Mucosa of rectum (tissue), 2 donors: ENCODE measurements at regions not wholly inside any gene's neighbourhood (a gene's known extent, or its start where the extent isn't known, plus 50 kb on each side); places are given as distances from the start of the nearest gene placed in this dataset.
"Not testable (repeated sequence)": the region's sequence is repeated elsewhere in the genome, so short reads cannot be mapped to it uniquely, and the experiment has no call there.

Source experiments
- H3K27ac ChIP-seq, 2 donors: one replicate each; pipeline ENCODE4 v1.7.0; 2013; ENCODE audit warnings: inconsistent platforms in 2 of 2, low read depth in 2 of 2, low read length in 2 of 2
- H3K27me3 ChIP-seq, 2 donors: one replicate each; pipeline ENCODE4 v1.7.0; 2013; ENCODE audit warnings: low read length in 2 of 2; ENCODE audit not compliant: control insufficient read depth in 2 of 2, insufficient read depth in 2 of 2
- H3K36me3 ChIP-seq, 2 donors: one replicate each; pipeline ENCODE4 v1.7.0; 2013; ENCODE audit warnings: low read length in 2 of 2; ENCODE audit not compliant: control insufficient read depth in 2 of 2, insufficient read depth in 2 of 2
- H3K4me1 ChIP-seq, 2 donors: one replicate each; pipeline ENCODE4 v1.7.0; 2013; ENCODE audit warnings: low read length in 2 of 2, mild to moderate bottlenecking in 1 of 2; ENCODE audit not compliant: control insufficient read depth in 2 of 2, insufficient read depth in 2 of 2
- H3K4me3 ChIP-seq, 2 donors: one replicate each; pipeline ENCODE4 v1.7.0; 2013; ENCODE audit warnings: low read length in 2 of 2
- H3K9ac ChIP-seq, 2 donors: one replicate each; pipeline ENCODE4 v1.7.0; 2013; ENCODE audit warnings: low read length in 2 of 2, low read depth in 1 of 2, mild to moderate bottlenecking in 1 of 2
- H3K9me3 ChIP-seq, 2 donors: one replicate each; pipeline ENCODE4 v1.7.0; 2013; ENCODE audit warnings: low read length in 2 of 2; ENCODE audit not compliant: control insufficient read depth in 2 of 2
- donor health status: healthy.
- donor health status: Normal muscosa, but diverticular disease.

- Histone ChIP-seq H3K27ac (no peak overlapping the region), H3K4me3 (no peak overlapping the region), H3K36me3 (no peaks in the 10 kb centered on the region), H3K9me3 (no peaks in the 10 kb centered on the region), H3K27me3 (peaks cover 4 to 8% of the 10 kb centered on the region in 2 donors), H3K4me1 (no peaks in the 10 kb centered on the region), H3K9ac (no peak overlapping the region)
Measured at GRCh38 chrX:40908026-40908425, 172.7 kb upstream of the MED14 start.

GRCh38 chrX:40908857-40909475 is 173.6 kb upstream of the MED14 start:
- Histone ChIP-seq H3K4me1 (no peaks in the 10 kb centered on the region), H3K27me3 (peaks cover 4 to 8% of the 10 kb centered on the region in 2 donors), H3K4me3 (no peak overlapping the region), H3K9ac (no peak overlapping the region), H3K27ac (no peak overlapping the region), H3K36me3 (no peaks in the 10 kb centered on the region), H3K9me3 (no peaks in the 10 kb centered on the region)

DNA sequence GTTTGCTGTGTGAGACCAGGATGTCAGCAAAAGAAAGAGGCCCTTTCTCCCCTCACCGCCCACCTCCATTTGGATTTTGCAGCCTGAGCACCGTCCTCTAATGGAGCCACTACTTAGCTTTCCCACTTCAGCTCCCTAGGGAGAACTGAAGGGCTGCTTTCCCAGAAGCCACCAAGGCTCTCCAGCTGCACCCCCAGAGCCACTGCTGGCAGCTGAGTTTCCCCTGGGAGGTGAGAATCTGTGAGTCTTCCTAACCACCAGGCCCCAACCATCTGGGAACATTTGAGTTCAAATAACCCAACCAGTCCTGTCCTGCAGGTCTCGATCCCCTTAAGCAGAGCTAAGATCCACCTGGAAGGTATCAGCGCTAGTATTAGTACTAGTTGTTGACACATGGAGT is 173.1 kb upstream of the USP9X start:
- no peaks in the 10 kb centered on the region for H3K9me3 ChIP-seq
- peaks cover 4% of the 10 kb centered on the region in 2 donors for H3K27me3 ChIP-seq
- no peaks in the 10 kb centered on the region for H3K36me3 ChIP-seq
- H3K27ac ChIP-seq = no peak overlapping the region
- H3K9ac ChIP-seq = no peak overlapping the region
- H3K4me1 ChIP-seq = no peaks in the 10 kb centered on the region
- H3K4me3 ChIP-seq = no peak overlapping the region

DNA sequence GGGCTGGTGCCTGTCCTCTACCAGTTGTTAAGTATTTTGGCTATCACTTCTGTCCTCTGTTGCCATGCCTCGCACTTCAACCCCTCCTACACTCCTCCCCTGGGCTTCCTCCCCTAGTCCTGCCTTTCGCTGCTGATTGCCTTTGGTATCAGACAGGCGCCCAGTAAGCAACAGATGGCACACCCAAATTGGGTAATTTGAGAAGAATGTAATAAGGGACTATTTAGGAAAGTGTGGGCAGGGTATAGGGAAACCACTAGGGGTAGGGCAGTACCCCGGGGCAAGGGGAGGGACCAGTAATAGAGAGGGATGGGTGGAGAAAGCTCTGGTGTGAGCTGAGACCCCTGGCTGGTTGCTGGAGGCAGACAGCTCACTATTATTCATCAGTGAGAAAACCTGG is 172.7 kb upstream of the USP9X start:
- no peak overlapping the region for H3K4me3 ChIP-seq
- peaks cover 4% of the 10 kb centered on the region in 2 donors for H3K27me3 ChIP-seq
- H3K9ac ChIP-seq = no peak overlapping the region
- H3K9me3 ChIP-seq = no peaks in the 10 kb centered on the region
- H3K4me1 ChIP-seq = no peaks in the 10 kb centered on the region
- no peaks in the 10 kb centered on the region for H3K36me3 ChIP-seq
- no peak overlapping the region for H3K27ac ChIP-seq

DNA sequence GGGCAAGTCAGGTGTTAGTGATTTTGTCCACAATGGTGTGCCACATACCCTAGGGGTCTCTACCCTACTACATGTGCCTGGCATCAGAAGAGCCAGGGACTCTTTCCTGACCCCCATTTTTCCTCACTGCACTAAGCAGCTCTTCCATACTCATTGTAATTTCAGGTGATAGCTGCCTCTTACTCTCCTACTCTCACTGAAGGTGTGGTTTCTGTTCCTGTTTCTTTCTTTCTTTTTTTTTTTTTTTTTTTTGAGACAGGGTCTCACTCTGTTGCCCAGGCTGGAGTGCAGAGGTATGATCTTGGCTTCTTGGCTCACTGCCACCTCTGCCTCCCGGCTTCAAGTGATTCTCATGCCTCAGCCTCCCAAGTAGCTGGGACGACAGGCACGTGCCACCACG is 164.9 kb upstream of the USP9X start:
- H3K36me3 ChIP-seq = no peaks in the 10 kb centered on the region
- H3K27me3 ChIP-seq = peaks cover 0 to 5% of the 10 kb centered on the region in 2 donors
- H3K9ac ChIP-seq = no peak overlapping the region
- H3K27ac ChIP-seq = no peak overlapping the region
- H3K4me3 ChIP-seq = no peak overlapping the region
- peaks cover 0 to 2% of the 10 kb centered on the region in 2 donors for H3K9me3 ChIP-seq
- H3K4me1 ChIP-seq = no peaks in the 10 kb centered on the region

DNA sequence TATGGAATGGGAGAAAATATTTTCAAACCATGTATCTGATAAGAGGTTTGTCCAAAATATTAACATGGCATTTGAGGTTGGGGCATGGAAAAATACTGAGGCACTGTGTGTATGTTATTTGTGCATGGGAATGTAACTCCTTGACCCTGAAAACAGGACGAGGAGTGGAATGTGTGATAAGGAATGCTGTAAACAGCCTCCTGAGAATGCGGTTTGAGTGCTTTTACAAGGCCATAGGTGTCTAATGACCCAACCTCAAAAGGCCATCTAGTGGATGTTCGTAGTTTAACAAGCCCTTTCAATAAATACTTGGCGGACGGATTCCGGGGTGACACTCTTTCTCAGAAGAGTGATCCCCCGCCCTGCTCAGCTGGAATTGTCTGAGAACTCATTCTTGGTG is 162.9 kb upstream of the USP9X start:
- Histone ChIP-seq H3K4me1 (no peaks in the 10 kb centered on the region), H3K4me3 (no peak overlapping the region), H3K27me3 (peaks cover 0 to 5% of the 10 kb centered on the region in 2 donors), H3K36me3 (no peaks in the 10 kb centered on the region), H3K9ac (no peak overlapping the region), H3K9me3 (peaks cover 0 to 2% of the 10 kb centered on the region in 2 donors), H3K27ac (no peak overlapping the region)

DNA sequence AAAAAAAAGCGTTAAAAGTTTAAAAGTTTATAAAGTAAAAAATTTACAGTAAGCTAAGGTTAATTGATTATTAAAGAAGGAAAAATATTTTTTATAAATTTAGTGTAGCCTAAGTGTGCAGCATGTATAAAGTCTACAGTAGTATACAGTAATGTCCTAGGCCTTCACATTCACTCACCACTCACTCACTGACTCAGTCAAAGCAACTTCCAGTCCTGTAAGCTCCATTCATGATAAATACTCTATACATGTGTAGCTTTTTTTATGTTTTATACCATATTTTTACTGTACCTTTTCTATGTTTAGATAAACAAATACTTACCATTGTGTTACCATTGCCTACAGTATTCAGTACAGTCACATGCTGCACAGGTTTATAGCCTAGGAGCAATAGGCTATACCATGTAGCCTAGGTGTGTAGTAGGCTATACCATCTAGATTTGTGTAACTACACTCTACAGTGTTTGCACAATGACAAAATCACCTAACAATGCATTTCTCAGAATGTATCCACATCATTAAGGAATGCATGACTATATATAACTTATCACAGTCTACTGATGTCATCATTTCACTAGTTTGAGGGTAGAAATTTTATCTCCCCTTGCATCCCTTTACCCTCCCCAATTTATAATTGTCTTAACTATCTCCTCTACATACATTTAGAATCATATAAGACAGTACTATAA is 158.4 kb upstream of the USP9X start:
- H3K9ac ChIP-seq, H3K27ac ChIP-seq, H3K36me3 ChIP-seq, H3K27me3 ChIP-seq, H3K4me3 ChIP-seq, H3K9me3 ChIP-seq, H3K4me1 ChIP-seq: not testable (repeated sequence)

DNA sequence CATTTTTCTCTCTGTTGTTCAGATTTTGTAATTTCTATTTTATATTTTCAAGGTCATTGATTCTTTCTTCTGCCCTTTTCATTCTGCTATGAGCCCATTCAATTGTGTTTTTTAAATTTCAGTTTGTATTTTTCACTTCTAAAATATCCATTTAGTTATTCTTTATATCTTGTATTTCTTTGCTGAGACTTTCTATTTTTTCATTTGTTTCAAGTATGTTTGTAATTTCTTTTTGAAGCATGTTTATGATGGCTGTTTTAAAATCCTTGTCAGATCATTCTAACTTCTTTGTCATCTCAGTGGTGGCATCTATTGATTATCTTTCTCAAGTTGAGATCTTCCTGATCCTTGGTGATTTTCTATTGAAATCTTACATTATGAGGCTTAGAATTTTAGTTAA is 157.2 kb upstream of the USP9X start:
- H3K9me3 ChIP-seq = no peaks in the 10 kb centered on the region
- H3K4me1 ChIP-seq = no peaks in the 10 kb centered on the region
- H3K27ac ChIP-seq = no peak overlapping the region
- peaks cover 3 to 5% of the 10 kb centered on the region in 2 donors for H3K27me3 ChIP-seq
- no peak overlapping the region for H3K9ac ChIP-seq
- no peaks in the 10 kb centered on the region for H3K36me3 ChIP-seq
- no peak overlapping the region for H3K4me3 ChIP-seq

DNA sequence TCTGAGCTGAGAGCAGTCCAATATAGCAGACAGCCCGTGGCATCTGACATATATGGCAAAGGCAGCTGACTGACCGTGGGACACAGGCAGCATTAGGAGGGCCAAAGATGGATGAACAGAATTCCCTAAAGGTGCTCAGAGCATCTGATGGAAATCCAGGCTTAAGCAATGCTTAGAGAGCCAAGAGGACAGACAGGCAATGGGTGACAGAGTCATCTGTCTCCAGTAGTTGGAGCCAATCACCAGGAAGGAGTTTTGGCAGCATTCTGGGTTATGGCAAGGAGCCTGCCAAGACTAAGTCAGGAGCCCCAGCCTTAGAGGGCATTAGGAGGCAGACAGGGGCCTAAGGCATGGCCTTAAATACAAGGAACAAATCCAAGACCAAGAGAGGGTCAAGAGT is 153.3 kb upstream of the USP9X start:
- Histone ChIP-seq H3K27me3 (peaks cover 3 to 4% of the 10 kb centered on the region in 2 donors), H3K9ac (no peak overlapping the region), H3K4me1 (peaks cover 0 to 4% of the 10 kb centered on the region in 2 donors), H3K9me3 (no peaks in the 10 kb centered on the region), H3K27ac (no peak overlapping the region), H3K36me3 (no peaks in the 10 kb centered on the region), H3K4me3 (no peak overlapping the region)

DNA sequence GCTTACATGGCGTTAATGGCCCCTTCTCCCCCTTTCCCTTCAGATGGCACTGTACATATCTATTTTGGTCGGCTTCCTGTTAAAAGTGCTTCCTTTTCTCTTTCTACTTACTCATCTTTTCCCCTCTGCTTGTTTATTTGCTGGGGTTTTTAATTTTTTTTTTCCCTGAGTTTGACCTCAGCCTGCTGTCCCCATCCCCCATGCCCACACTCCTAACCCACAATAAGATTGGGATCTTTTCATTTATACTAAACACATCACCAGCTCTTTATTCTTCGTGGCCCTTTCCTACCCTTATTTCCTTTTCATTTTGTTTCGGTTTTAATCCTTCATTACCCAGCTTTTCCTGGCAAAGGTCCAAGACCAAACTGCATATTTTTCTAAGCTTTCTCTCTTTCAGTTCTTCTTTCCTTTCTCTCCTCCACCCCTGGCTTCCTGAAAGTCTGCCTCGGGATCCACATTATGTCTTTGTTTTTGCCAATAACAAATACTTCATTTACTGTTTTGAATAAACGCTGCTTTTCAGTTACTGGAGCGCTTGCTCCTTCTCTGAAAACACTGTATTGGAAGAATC is 152.0 kb upstream of the USP9X start:
- Histone ChIP-seq H3K4me3 (peak overlapping the region; percentile 23 to 36), H3K36me3 (no peaks in the 10 kb centered on the region), H3K9ac (no peak overlapping the region), H3K4me1 (peaks cover 0 to 4% of the 10 kb centered on the region in 2 donors), H3K27me3 (peaks cover 3 to 4% of the 10 kb centered on the region in 2 donors), H3K9me3 (no peaks in the 10 kb centered on the region), H3K27ac (peak overlapping the region; percentile 33 to 55)
